HepG2 (cell line): ENCODE measurements at regions not wholly inside any gene's neighbourhood (a gene's known extent, or its start where the extent isn't known, plus 50 kb on each side); places are given as distances from the start of the nearest gene placed in this dataset.

Experiments used
- ATAC-seq: fragments of 200-7000 bp; cut with Tn5 transposase; 3 replicates; pipeline ENCODE4 v1.9.1; 2020; ENCODE audit warnings: mild to moderate bottlenecking, moderate library complexity
- BruUV-seq: library from RNA; stranded (reverse); fragments of 400-500 nt; replicated peaks from 2 replicates; lab custom pipeline; 2021; lab: Mats Ljungman, UMichigan
- CTCF ChIA-PET: fragments of 300-600 bp; formaldehyde crosslinking; extraction: SDS; loops from one replicate; lab custom pipeline; 2021; ENCODE audit warnings: low total read pairs, inconsistent platforms, low intra/inter-chr PET ratio; lab: Yijun Ruan, JAX
- POLR2A ChIA-PET: fragments of 350-600 bp; sonication (Branson Sonifier 250); formaldehyde crosslinking; loops from one replicate; lab custom pipeline; 2020; ENCODE audit warnings: antibody characterized with exemption, inconsistent platforms; lab: Yijun Ruan, JAX
- DNase-seq: peaks from one replicate; pipeline ENCODE4 v3.0.0-alpha.2; 2015; ENCODE audit warnings: low spot score
- FAIRE-seq: peaks from 3 replicates; lab custom pipeline; 2011; peaks lifted over from hg19 to GRCh38; lab: Jason Lieb, UNC
- H2AFZ ChIP-seq: one replicate; pipeline ENCODE4 v1.6.1; 2011; ENCODE audit warnings: low read length, inconsistent platforms
- H3K27ac ChIP-seq: fragments of 300-600 bp; 3 replicates; pipeline ENCODE4 v1.8.0; 2011; ENCODE audit warnings: mixed run types, mild to moderate bottlenecking, mixed read lengths, low read length, inconsistent platforms; ENCODE audit not compliant: insufficient read depth; ENCODE audit errors: extremely low read length
- H3K27me3 ChIP-seq, 2 experiments: fragments of 200-600 bp in 1 of 2; 2 replicates in 1 of 2; 3 replicates in 1 of 2; pipeline versions ENCODE4 v1.6.0 to v1.8.0; 2011; ENCODE audit warnings: low read length in 2 of 2, mild to moderate bottlenecking in 2 of 2, moderate library complexity in 2 of 2, inconsistent platforms in 1 of 2; ENCODE audit not compliant: insufficient read depth in 2 of 2, control insufficient read depth in 1 of 2
- H3K36me3 ChIP-seq, 2 experiments: fragments of 200-600 bp in 1 of 2; replicated peaks in 1 of 2; 2 replicates in 1 of 2; 3 replicates in 1 of 2; pipeline versions ENCODE4 v1.5.1 to v1.8.0; 2011; ENCODE audit warnings: low read length in 2 of 2, inconsistent platforms in 1 of 2; ENCODE audit not compliant: insufficient read depth in 2 of 2, control insufficient read depth in 1 of 2
- H3K4me1 ChIP-seq: 2 replicates; pipeline ENCODE4 v1.5.1; 2012; ENCODE audit warnings: low read length, inconsistent platforms; ENCODE audit not compliant: insufficient read depth
- H3K4me2 ChIP-seq: 2 replicates; pipeline ENCODE4 v1.6.0; 2011; ENCODE audit warnings: low read depth, low read length, inconsistent platforms
- H3K4me3 ChIP-seq, 3 experiments: fragments of 200-600 bp in 1 of 3; sonication (generic), shearing (Covaris generic) in 1 of 3; replicated peaks in 1 of 3; 2 replicates each; pipeline ENCODE4 v1.5.1; 2011 to 2016; ENCODE audit warnings: low read length in 3 of 3, inconsistent platforms in 2 of 3, low read depth in 2 of 3, mild to moderate bottlenecking in 2 of 3, control low read depth in 1 of 3, mixed read lengths in 1 of 3; ENCODE audit not compliant: insufficient read depth in 1 of 3
- H3K79me2 ChIP-seq: one replicate; pipeline ENCODE4 v1.6.1; 2011; ENCODE audit warnings: low read length, inconsistent platforms; ENCODE audit not compliant: insufficient read depth
- H3K9ac ChIP-seq: 2 replicates; pipeline ENCODE4 v1.6.0; 2011; ENCODE audit warnings: mild to moderate bottlenecking, low read depth, low read length, inconsistent platforms; ENCODE audit not compliant: insufficient read depth
- H3K9me3 ChIP-seq: 2 replicates; pipeline ENCODE4 v1.5.1; 2012; ENCODE audit warnings: mild to moderate bottlenecking, low read length
- H4K20me1 ChIP-seq: 2 replicates; pipeline ENCODE4 v1.6.0; 2011; ENCODE audit warnings: inconsistent platforms, mild to moderate bottlenecking, low read length, moderate library complexity; ENCODE audit not compliant: insufficient read depth
- AHR ChIP-seq: IDR thresholded peaks from 2 replicates; pipeline ENCODE4 v1.6.1; 2018; ENCODE audit warnings: missing genetic modification reagents, missing compliant biosample characterization
- ARNTL ChIP-seq: sonication (generic); formaldehyde crosslinking; IDR thresholded peaks from 2 replicates; pipeline ENCODE4 v1.4.0; 2020; ENCODE audit warnings: mild to moderate bottlenecking, missing genetic modification reagents
- WGBS: methylation state at CpG from one replicate; pipeline ENCODE4 v1.1.6; 2017; ENCODE audit warnings: low lambda C conversion rate; 5-methylcytosine and 5-hydroxymethylcytosine counted together
- in situ Hi-C: cut with HindIII; loops from 2 replicates; pipeline ENCODE4 v1.10.0; 2017; ENCODE audit warnings: low pct_unique_long_range_greater_than_20kb; ENCODE audit not compliant: extremely low pct_ligation_motif_present
- intact Hi-C: fragments of 100-400 bp; cut with micrococcal nuclease; formaldehyde crosslinking; loops from one replicate; pipeline ENCODE4 v1.10.0; 2022; ENCODE audit not compliant: unreplicated experiment
- TF ChIP-seq, protein P1 (sequence below): sonication (generic); formaldehyde crosslinking; IDR thresholded peaks from 2 replicates; pipeline ENCODE4 v1.5.0; 2020; ENCODE audit warnings: mild to moderate bottlenecking, missing genetic modification reagents, borderline replicate concordance
- TF ChIP-seq, protein P2 (sequence below): sonication (generic); formaldehyde crosslinking; IDR thresholded peaks from 2 replicates; pipeline ENCODE4 v1.4.0; 2020; ENCODE audit warnings: missing genetic modification reagents, borderline replicate concordance

- TF ChIP-seq AHR (no peak), ARNTL (no peak)
- TF ChIP-seq, protein P1, sequence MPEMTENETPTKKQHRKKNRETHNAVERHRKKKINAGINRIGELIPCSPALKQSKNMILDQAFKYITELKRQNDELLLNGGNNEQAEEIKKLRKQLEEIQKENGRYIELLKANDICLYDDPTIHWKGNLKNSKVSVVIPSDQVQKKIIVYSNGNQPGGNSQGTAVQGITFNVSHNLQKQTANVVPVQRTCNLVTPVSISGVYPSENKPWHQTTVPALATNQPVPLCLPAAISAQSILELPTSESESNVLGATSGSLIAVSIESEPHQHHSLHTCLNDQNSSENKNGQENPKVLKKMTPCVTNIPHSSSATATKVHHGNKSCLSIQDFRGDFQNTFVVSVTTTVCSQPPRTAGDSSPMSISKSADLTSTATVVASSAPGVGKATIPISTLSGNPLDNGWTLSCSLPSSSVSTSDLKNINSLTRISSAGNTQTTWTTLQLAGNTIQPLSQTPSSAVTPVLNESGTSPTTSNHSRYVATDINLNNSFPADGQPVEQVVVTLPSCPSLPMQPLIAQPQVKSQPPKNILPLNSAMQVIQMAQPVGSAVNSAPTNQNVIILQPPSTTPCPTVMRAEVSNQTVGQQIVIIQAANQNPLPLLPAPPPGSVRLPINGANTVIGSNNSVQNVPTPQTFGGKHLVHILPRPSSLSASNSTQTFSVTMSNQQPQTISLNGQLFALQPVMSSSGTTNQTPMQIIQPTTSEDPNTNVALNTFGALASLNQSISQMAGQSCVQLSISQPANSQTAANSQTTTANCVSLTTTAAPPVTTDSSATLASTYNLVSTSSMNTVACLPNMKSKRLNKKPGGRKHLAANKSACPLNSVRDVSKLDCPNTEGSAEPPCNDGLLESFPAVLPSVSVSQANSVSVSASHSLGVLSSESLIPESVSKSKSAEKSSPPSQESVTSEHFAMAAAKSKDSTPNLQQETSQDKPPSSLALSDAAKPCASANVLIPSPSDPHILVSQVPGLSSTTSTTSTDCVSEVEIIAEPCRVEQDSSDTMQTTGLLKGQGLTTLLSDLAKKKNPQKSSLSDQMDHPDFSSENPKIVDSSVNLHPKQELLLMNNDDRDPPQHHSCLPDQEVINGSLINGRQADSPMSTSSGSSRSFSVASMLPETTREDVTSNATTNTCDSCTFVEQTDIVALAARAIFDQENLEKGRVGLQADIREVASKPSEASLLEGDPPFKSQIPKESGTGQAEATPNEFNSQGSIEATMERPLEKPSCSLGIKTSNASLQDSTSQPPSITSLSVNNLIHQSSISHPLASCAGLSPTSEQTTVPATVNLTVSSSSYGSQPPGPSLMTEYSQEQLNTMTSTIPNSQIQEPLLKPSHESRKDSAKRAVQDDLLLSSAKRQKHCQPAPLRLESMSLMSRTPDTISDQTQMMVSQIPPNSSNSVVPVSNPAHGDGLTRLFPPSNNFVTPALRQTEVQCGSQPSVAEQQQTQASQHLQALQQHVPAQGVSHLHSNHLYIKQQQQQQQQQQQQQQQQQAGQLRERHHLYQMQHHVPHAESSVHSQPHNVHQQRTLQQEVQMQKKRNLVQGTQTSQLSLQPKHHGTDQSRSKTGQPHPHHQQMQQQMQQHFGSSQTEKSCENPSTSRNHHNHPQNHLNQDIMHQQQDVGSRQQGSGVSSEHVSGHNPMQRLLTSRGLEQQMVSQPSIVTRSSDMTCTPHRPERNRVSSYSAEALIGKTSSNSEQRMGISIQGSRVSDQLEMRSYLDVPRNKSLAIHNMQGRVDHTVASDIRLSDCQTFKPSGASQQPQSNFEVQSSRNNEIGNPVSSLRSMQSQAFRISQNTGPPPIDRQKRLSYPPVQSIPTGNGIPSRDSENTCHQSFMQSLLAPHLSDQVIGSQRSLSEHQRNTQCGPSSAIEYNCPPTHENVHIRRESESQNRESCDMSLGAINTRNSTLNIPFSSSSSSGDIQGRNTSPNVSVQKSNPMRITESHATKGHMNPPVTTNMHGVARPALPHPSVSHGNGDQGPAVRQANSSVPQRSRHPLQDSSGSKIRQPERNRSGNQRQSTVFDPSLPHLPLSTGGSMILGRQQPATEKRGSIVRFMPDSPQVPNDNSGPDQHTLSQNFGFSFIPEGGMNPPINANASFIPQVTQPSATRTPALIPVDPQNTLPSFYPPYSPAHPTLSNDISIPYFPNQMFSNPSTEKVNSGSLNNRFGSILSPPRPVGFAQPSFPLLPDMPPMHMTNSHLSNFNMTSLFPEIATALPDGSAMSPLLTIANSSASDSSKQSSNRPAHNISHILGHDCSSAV (CRISPR knock-in tag), result no peak
These were observed 73.4 kb downstream of the CPN2 start (continued) for GRCh38 chr3:194277786-194278130.

DNA sequence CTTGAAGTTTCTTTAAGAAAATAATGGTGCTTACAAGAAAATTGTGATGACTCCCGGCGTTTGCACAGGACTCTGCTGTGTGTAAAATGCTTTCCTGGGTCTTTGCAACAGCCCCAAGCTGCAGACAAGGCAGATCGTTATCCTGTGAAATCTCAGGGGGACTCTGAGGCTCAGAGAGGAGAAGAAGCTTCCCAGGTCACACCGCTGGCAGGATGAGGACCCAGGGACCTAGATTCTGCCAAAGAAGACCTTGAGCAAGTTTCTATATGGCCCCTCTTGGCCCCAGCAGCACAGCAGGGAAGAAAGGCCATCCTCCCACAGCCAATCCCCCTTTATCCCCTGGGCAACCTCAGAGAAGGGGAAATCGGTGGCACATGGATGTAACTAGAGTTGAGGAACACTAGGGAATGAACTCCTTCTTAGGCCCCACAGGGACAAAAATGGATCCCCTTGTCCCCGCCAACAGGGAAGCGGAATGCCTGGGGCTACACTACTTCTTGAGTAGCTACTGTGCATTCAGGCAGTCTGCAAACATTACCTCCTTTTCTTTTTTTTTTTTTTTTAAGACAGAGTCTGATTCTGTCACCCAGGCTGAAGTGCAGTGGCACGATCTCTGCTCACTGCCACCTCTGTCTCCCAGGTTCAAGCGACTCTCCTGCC, 72.8 kb downstream of the CPN2 start:
- H4K20me1 ChIP-seq, result no peaks in the 10 kb centered on the region
- intact Hi-C loops, result no loop called here
- TF ChIP-seq, protein P2, sequence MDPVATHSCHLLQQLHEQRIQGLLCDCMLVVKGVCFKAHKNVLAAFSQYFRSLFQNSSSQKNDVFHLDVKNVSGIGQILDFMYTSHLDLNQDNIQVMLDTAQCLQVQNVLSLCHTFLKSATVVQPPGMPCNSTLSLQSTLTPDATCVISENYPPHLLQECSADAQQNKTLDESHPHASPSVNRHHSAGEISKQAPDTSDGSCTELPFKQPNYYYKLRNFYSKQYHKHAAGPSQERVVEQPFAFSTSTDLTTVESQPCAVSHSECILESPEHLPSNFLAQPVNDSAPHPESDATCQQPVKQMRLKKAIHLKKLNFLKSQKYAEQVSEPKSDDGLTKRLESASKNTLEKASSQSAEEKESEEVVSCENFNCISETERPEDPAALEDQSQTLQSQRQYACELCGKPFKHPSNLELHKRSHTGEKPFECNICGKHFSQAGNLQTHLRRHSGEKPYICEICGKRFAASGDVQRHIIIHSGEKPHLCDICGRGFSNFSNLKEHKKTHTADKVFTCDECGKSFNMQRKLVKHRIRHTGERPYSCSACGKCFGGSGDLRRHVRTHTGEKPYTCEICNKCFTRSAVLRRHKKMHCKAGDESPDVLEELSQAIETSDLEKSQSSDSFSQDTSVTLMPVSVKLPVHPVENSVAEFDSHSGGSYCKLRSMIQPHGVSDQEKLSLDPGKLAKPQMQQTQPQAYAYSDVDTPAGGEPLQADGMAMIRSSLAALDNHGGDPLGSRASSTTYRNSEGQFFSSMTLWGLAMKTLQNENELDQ (CRISPR knock-in tag), result no peak
- TF ChIP-seq, all 625 proteins: peak for 0
- H3K4me1 ChIP-seq, result peaks cover 11% of the 10 kb centered on the region
- ChIA-PET POLR2A (no interaction called here), CTCF (no interaction called here)
- ATAC-seq (no peak), DNase-seq (no peak), FAIRE-seq (no peak)
- no TSS peak for BruUV-seq
- peaks cover 4 to 52% of the 10 kb centered on the region in 2 experiments for H3K27me3 ChIP-seq
- no peak overlapping the region for H3K27ac ChIP-seq
- H3K9me3 ChIP-seq, result no peaks in the 10 kb centered on the region
- no peaks in the 10 kb centered on the region for H3K79me2 ChIP-seq
- no peaks in the 10 kb centered on the region for H3K36me3 ChIP-seq
- no peak overlapping the region for H3K4me3 ChIP-seq
- no peak overlapping the region for H2AFZ ChIP-seq
- H3K4me2 ChIP-seq, result no peak overlapping the region
- H3K9ac ChIP-seq, result no peak overlapping the region
- in situ Hi-C loops, result no loop called here
- WGBS, result 56% methylated on average over 9 of the region's 9 CpGs
